Panc1 (cell line): ENCODE measurements at regions not wholly inside any gene's neighbourhood (a gene's known extent, or its start where the extent isn't known, plus 50 kb on each side); places are given as distances from the start of the nearest gene placed in this dataset.

Experiments
- ATAC-seq: fragments of 200-7000 bp; cut with Tn5 transposase; 2 replicates; pipeline ENCODE4 v1.9.1; 2020; ENCODE audit warnings: mild to moderate bottlenecking, moderate library complexity
- BruUV-seq: library from RNA; stranded (reverse); fragments of 400-500 nt; replicated peaks from 2 replicates; lab custom pipeline; 2021; lab: Mats Ljungman, UMichigan
- CTCF ChIA-PET: fragments of 300-600 bp; sonication (Branson Sonifier 250); formaldehyde crosslinking; loops from one replicate; lab custom pipeline; 2022; ENCODE audit warnings: antibody characterized with exemption; lab: Charles Lee
- POLR2A ChIA-PET: fragments of 300-600 bp; sonication (Branson Sonifier 250); formaldehyde crosslinking; loops from one replicate; lab custom pipeline; 2022; ENCODE audit warnings: antibody characterized with exemption; lab: Charles Lee
- DNase-seq: peaks from one replicate; pipeline ENCODE4 v3.0.0-alpha.2; 2010; ENCODE audit warnings: low read depth, low spot score
- H3K27ac ChIP-seq: 2 replicates; pipeline ENCODE4 v1.5.1; 2011; ENCODE audit warnings: mild to moderate bottlenecking, low read length, inconsistent platforms
- H3K27me3 ChIP-seq: fragments of 200-500 bp; sonication (Bioruptor generic); 2 replicates; pipeline ENCODE4 v1.6.0; 2014; ENCODE audit warnings: low read length, inconsistent platforms; ENCODE audit not compliant: control insufficient read depth, insufficient read depth
- H3K36me3 ChIP-seq: fragments of 200-500 bp; sonication (Bioruptor generic); 2 replicates; pipeline ENCODE4 v1.5.1; 2014; ENCODE audit warnings: inconsistent platforms, mild to moderate bottlenecking, low read length, moderate library complexity; ENCODE audit not compliant: control insufficient read depth, insufficient read depth
- H3K4me1 ChIP-seq: 2 replicates; pipeline ENCODE4 v1.5.1; 2011; ENCODE audit warnings: inconsistent platforms, mild to moderate bottlenecking, low read length, moderate library complexity; ENCODE audit not compliant: control insufficient read depth, insufficient read depth
- H3K4me3 ChIP-seq, 2 experiments: 2 replicates each; pipeline ENCODE4 v1.5.1; 2011 to 2012; ENCODE audit warnings: low read depth in 2 of 2, low read length in 2 of 2, mild to moderate bottlenecking in 2 of 2, inconsistent platforms in 1 of 2, moderate library complexity in 1 of 2
- H3K9me3 ChIP-seq: fragments of 200-500 bp; sonication (Bioruptor generic); 2 replicates; pipeline ENCODE4 v1.5.1; 2014; ENCODE audit warnings: low read depth, mild to moderate bottlenecking, inconsistent platforms, low read length, moderate library complexity; ENCODE audit not compliant: control insufficient read depth, insufficient read depth
- POLR2AphosphoS5 ChIP-seq: IDR thresholded peaks from 2 replicates; pipeline ENCODE4 v1.6.1; 2012; ENCODE audit warnings: mild to moderate bottlenecking, low read depth, low read length, moderate library complexity
- SIN3A ChIP-seq: IDR thresholded peaks from 2 replicates; pipeline ENCODE4 v1.6.1; 2012; ENCODE audit warnings: low read depth, mild to moderate bottlenecking, low read length, moderate library complexity, borderline replicate concordance; ENCODE audit not compliant: insufficient read depth
- TCF7L2 ChIP-seq: IDR thresholded peaks from 2 replicates; pipeline ENCODE4 v1.6.1; 2011; ENCODE audit warnings: mild to moderate bottlenecking, low read depth, low read length, inconsistent platforms
- in situ Hi-C: cut with HindIII; loops from 2 replicates; pipeline ENCODE4 v1.10.0; 2016; ENCODE audit warnings: low sequenced_read_pairs, low pct_unique_long_range_greater_than_20kb
- intact Hi-C: fragments of 100-400 bp; cut with micrococcal nuclease; formaldehyde crosslinking; loops from one replicate; pipeline ENCODE4 v1.10.0; 2022; ENCODE audit not compliant: unreplicated experiment
- TF ChIP-seq, protein P1 (sequence below), 2 experiments: IDR thresholded peaks; 2 replicates each; pipeline ENCODE4 v1.6.1; 2011 to 2012; ENCODE audit warnings: low read depth in 2 of 2, control low read depth in 1 of 2, low read length in 1 of 2, mild to moderate bottlenecking in 1 of 2, moderate library complexity in 1 of 2; ENCODE audit not compliant: insufficient read depth in 1 of 2
- TF ChIP-seq, protein P2 (sequence below): fragments of 450-650 bp; IDR thresholded peaks from 2 replicates; pipeline ENCODE4 v1.5.1; 2017; ENCODE audit warnings: mild to moderate bottlenecking

DNA sequence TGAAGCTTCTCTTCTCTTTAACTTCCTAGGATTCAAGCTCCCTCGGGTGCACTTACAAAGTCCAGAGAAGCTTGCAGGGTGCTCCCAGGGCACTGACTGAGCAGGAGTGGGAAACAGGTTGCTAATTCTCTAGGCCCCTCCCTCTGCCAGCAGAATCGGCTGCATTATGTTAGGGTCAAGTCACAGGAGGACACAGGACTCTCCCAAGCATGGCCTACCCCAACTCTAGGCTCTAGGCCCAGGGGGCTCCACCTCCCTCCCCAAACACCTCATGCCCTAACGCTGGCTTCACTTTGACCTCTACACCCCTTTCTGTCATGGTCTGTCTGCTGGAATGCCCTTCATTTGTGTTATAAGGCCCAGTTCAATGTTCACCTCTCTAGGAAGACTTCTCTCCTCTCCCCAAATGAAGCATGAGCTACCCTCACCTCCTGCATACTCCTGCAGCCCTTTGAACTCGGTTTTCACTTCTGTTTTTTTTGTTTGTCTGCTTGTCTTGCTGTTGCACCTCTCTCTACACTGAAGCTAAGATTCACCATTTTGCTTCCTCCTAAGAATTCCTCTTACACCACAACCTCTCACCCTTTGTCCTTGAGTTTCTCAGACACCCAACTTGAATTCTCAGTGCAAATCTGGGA is 521.8 kb upstream of the ID2 start:
- DNase-seq: no peak
- no TSS peak for BruUV-seq
- no peaks in the 10 kb centered on the region for H3K27me3 ChIP-seq
- H3K9me3 ChIP-seq: no peaks in the 10 kb centered on the region; the same call in 1 of the 2 replicates
- no peak overlapping the region for H3K27ac ChIP-seq
- intact Hi-C loops (loop anchor here (10.0 kb wide), 1 partner anchor 525 kb away; the partner anchor contains the start of gene ID2), in situ Hi-C loops (no loop called here)
- H3K4me1 ChIP-seq: no peaks in the 10 kb centered on the region
- ChIA-PET CTCF (no interaction called here), POLR2A (no interaction called here)
- ATAC-seq: no peak
- H3K36me3 ChIP-seq: no peaks in the 10 kb centered on the region
- TF ChIP-seq, protein P1, sequence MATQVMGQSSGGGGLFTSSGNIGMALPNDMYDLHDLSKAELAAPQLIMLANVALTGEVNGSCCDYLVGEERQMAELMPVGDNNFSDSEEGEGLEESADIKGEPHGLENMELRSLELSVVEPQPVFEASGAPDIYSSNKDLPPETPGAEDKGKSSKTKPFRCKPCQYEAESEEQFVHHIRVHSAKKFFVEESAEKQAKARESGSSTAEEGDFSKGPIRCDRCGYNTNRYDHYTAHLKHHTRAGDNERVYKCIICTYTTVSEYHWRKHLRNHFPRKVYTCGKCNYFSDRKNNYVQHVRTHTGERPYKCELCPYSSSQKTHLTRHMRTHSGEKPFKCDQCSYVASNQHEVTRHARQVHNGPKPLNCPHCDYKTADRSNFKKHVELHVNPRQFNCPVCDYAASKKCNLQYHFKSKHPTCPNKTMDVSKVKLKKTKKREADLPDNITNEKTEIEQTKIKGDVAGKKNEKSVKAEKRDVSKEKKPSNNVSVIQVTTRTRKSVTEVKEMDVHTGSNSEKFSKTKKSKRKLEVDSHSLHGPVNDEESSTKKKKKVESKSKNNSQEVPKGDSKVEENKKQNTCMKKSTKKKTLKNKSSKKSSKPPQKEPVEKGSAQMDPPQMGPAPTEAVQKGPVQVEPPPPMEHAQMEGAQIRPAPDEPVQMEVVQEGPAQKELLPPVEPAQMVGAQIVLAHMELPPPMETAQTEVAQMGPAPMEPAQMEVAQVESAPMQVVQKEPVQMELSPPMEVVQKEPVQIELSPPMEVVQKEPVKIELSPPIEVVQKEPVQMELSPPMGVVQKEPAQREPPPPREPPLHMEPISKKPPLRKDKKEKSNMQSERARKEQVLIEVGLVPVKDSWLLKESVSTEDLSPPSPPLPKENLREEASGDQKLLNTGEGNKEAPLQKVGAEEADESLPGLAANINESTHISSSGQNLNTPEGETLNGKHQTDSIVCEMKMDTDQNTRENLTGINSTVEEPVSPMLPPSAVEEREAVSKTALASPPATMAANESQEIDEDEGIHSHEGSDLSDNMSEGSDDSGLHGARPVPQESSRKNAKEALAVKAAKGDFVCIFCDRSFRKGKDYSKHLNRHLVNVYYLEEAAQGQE (IDR thresholded peaks at IDR 0.05; ENCODE audit: insufficient read depth in 1 of 2, low read depth in 2 of 2, low read length in 1 of 2): no peak
- TF ChIP-seq SIN3A (no peak), TCF7L2 (no peak), POLR2AphosphoS5 (no peak)
- TF ChIP-seq, protein P2, sequence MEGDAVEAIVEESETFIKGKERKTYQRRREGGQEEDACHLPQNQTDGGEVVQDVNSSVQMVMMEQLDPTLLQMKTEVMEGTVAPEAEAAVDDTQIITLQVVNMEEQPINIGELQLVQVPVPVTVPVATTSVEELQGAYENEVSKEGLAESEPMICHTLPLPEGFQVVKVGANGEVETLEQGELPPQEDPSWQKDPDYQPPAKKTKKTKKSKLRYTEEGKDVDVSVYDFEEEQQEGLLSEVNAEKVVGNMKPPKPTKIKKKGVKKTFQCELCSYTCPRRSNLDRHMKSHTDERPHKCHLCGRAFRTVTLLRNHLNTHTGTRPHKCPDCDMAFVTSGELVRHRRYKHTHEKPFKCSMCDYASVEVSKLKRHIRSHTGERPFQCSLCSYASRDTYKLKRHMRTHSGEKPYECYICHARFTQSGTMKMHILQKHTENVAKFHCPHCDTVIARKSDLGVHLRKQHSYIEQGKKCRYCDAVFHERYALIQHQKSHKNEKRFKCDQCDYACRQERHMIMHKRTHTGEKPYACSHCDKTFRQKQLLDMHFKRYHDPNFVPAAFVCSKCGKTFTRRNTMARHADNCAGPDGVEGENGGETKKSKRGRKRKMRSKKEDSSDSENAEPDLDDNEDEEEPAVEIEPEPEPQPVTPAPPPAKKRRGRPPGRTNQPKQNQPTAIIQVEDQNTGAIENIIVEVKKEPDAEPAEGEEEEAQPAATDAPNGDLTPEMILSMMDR: no peak
- H3K4me3 ChIP-seq: no peak overlapping the region

DNA sequence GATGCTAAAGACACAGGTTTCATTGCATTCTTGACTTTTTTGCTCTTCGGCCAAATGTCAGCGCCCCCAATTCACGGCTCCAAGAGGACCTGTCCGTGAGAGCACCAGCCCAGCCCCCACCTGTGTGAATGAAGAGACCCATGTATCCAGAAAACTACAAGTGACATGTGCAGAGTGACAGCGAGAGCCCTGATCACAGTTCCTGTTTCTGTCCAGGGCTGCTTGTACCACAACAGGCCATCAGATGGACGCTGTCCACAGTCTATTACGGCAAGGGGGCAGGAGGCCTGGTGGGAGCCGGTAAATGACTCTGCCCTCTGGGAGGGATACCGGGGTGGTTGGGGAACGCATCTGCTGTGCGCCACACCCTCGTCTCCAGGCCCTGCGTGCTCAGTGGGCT is 520.9 kb upstream of the ID2 start:
- CTCF ChIA-PET: no interaction called here
- in situ Hi-C loops: no loop called here
- ATAC-seq (no peak), DNase-seq (no peak)
- Histone ChIP-seq H3K36me3 (no peaks in the 10 kb centered on the region), H3K27ac (no peak overlapping the region), H3K4me3 (no peak overlapping the region), H3K4me1 (no peaks in the 10 kb centered on the region), H3K27me3 (no peaks in the 10 kb centered on the region), H3K9me3 (no peaks in the 10 kb centered on the region; the same call in 1 of the 2 replicates)
- TF ChIP-seq, protein P1 (IDR thresholded peaks at IDR 0.05; ENCODE audit: insufficient read depth in 1 of 2, low read depth in 2 of 2, low read length in 1 of 2): no peak
- TF ChIP-seq POLR2AphosphoS5 (no peak), TCF7L2 (no peak)
- TF ChIP-seq, protein P2: no peak
- no TSS peak for BruUV-seq
- POLR2A ChIA-PET: no interaction called here
- intact Hi-C loops: no loop called here
